H1 (cell line): ENCODE measurements at regions not wholly inside any gene's neighbourhood (a gene's known extent, or its start where the extent isn't known, plus 50 kb on each side); places are given as distances from the start of the nearest gene placed in this dataset.

Source experiments
- GABPA ChIP-seq: IDR thresholded peaks from 2 replicates; pipeline ENCODE4 v1.6.1; 2011; ENCODE audit warnings: mild to moderate bottlenecking, low read length, moderate library complexity, borderline replicate concordance; ENCODE audit not compliant: insufficient read depth
- KDM5A ChIP-seq: fragments of 200-600 bp; IDR thresholded peaks from 2 replicates; pipeline ENCODE4 v1.7.1; 2012; ENCODE audit warnings: mild to moderate bottlenecking, low read length, inconsistent platforms, mixed read lengths
- RBBP5 ChIP-seq: IDR thresholded peaks from 2 replicates; pipeline ENCODE4 v1.7.1; 2012; ENCODE audit warnings: low read depth, mild to moderate bottlenecking, inconsistent platforms, low read length, moderate library complexity, borderline replicate concordance
- RXRA ChIP-seq: IDR thresholded peaks from 2 replicates; pipeline ENCODE4 v1.6.1; 2011; ENCODE audit warnings: low read depth, mild to moderate bottlenecking, low read length, moderate library complexity; ENCODE audit not compliant: insufficient read depth
- TEAD4 ChIP-seq: IDR thresholded peaks from 2 replicates; pipeline ENCODE4 v1.6.1; 2012; ENCODE audit warnings: low read depth, low read length, inconsistent platforms, mixed read lengths

DNA sequence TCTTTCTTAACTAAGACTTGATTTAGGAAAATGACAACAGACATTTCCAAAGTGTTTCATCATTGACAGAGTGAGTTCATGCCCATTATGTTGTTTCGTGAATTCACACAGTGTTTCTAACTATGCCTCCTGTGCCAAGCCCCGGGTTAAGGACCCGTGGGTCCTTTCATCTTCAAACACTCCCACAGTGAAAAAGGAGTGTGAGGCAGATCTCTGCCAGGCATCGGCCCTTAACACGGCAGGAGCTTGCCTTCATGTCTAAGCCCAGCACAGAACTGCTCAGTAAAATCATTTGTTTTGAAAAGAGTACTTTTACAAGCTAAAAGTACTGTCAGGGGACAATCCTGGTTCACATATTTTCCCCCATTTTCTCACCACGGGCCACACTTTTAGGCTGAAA, 80.0 kb upstream of the FOXB1 start (continued):
- TF ChIP-seq RBBP5 = no peak
- TF ChIP-seq GABPA = no peak
- TF ChIP-seq TEAD4 = no peak
- no peak for TF ChIP-seq RXRA
- no peak for TF ChIP-seq KDM5A
